GM23338 (cell line): ENCODE measurements at regions not wholly inside any gene's neighbourhood (a gene's known extent, or its start where the extent isn't known, plus 50 kb on each side); places are given as distances from the start of the nearest gene placed in this dataset.

Experiments used
- ATAC-seq: fragments of 200-7000 bp; cut with Tn5 transposase; 3 replicates; pipeline ENCODE4 v1.9.1; 2020
- DNase-seq: peaks from one replicate; pipeline ENCODE4 v3.0.0-alpha.2; 2015; ENCODE audit warnings: low spot score
- H2AFZ ChIP-seq: fragments of 200-600 bp; sonication (generic); 2 replicates; pipeline ENCODE4 v1.8.0; 2016; ENCODE audit warnings: antibody characterized with exemption, mild to moderate bottlenecking, moderate library complexity
- H3F3A ChIP-seq: fragments of 200-600 bp; sonication (generic); replicated peaks from 2 replicates; pipeline ENCODE4 v1.8.0; 2017; ENCODE audit warnings: antibody characterized with exemption, mixed run types, low read depth
- H3K27ac ChIP-seq: fragments of 200-600 bp; sonication (generic); 2 replicates; pipeline ENCODE4 v1.6.1; 2016; ENCODE audit warnings: low read depth
- H3K27me3 ChIP-seq: fragments of 200-600 bp; sonication (generic); 2 replicates; pipeline ENCODE4 v1.8.0; 2016; ENCODE audit warnings: mild to moderate bottlenecking, mixed run types, moderate library complexity; ENCODE audit not compliant: insufficient read depth
- H3K36me3 ChIP-seq: fragments of 200-600 bp; sonication (generic); 2 replicates; pipeline ENCODE4 v1.8.0; 2016; ENCODE audit warnings: mild to moderate bottlenecking; ENCODE audit not compliant: insufficient read depth
- H3K4me1 ChIP-seq: fragments of 200-600 bp; sonication (generic); 2 replicates; pipeline ENCODE4 v1.8.0; 2016; ENCODE audit warnings: mild to moderate bottlenecking, moderate library complexity; ENCODE audit not compliant: insufficient read depth
- H3K4me2 ChIP-seq: fragments of 200-600 bp; sonication (generic); 2 replicates; pipeline ENCODE4 v1.7.1; 2017; ENCODE audit warnings: mixed run types
- H3K4me3 ChIP-seq: fragments of 200-600 bp; sonication (generic); 2 replicates; pipeline ENCODE4 v1.6.1; 2016; ENCODE audit warnings: mixed run types
- H3K79me2 ChIP-seq: fragments of 200-600 bp; sonication (generic); replicated peaks from 2 replicates; pipeline ENCODE4 v1.8.0; 2017; ENCODE audit warnings: mild to moderate bottlenecking; ENCODE audit not compliant: insufficient read depth
- H3K9me2 ChIP-seq: fragments of 200-600 bp; sonication (generic); 2 replicates; pipeline ENCODE4 v1.8.0; 2017; ENCODE audit not compliant: insufficient read depth
- H4K20me1 ChIP-seq: fragments of 200-600 bp; sonication (generic); replicated peaks from 2 replicates; pipeline ENCODE4 v1.8.0; 2017; ENCODE audit warnings: mild to moderate bottlenecking; ENCODE audit not compliant: insufficient read depth
- H3K27ac Mint-ChIP-seq: 2 replicates; pipeline ENCODE4 v1.8.0; 2020; ENCODE audit warnings: inconsistent platforms, mild to moderate bottlenecking, moderate library complexity, mixed read lengths
- H3K27me3 Mint-ChIP-seq: 3 replicates; pipeline ENCODE4 v1.8.0; 2022; ENCODE audit warnings: low read depth, mild to moderate bottlenecking, moderate library complexity, mixed read lengths, inconsistent platforms; ENCODE audit not compliant: insufficient read depth, poor library complexity
- H3K36me3 Mint-ChIP-seq: 3 replicates; pipeline ENCODE4 v1.8.0; 2021; ENCODE audit warnings: low read depth, mild to moderate bottlenecking, inconsistent platforms, moderate library complexity, mixed read lengths
- H3K4me1 Mint-ChIP-seq: 3 replicates; pipeline ENCODE4 v1.8.0; 2020; ENCODE audit warnings: mild to moderate bottlenecking, inconsistent platforms, mixed read lengths
- H3K4me3 Mint-ChIP-seq: 3 replicates; pipeline ENCODE4 v1.8.0; 2021; ENCODE audit warnings: moderate library complexity, mild to moderate bottlenecking, inconsistent platforms, mixed read lengths
- H3K9me3 Mint-ChIP-seq: 3 replicates; pipeline ENCODE4 v1.8.0; 2020; ENCODE audit warnings: moderate library complexity, mild to moderate bottlenecking, inconsistent platforms, mixed read lengths
- ETS1 ChIP-seq: IDR thresholded peaks from 2 replicates; pipeline ENCODE4 v1.6.1; 2016; ENCODE audit warnings: antibody characterized with exemption
- EZH2phosphoT487 ChIP-seq: fragments of 200-600 bp; sonication (generic); IDR thresholded peaks from one replicate; pipeline ENCODE4 v1.8.1; 2018; ENCODE audit warnings: antibody characterized with exemption; ENCODE audit not compliant: unreplicated experiment
- JUNB ChIP-seq: IDR thresholded peaks from one replicate; pipeline ENCODE4 v1.6.1; 2016; ENCODE audit warnings: antibody characterized with exemption; ENCODE audit not compliant: unreplicated experiment
- NANOG ChIP-seq: IDR thresholded peaks from 2 replicates; pipeline ENCODE4 v1.6.1; 2016; ENCODE audit warnings: antibody characterized with exemption, borderline replicate concordance
- REST ChIP-seq: IDR thresholded peaks from one replicate; pipeline ENCODE4 v1.6.1; 2018; ENCODE audit warnings: antibody characterized with exemption; ENCODE audit not compliant: unreplicated experiment
- ZNF114 ChIP-seq: fragments of 250-450 bp; sonication (Bioruptor Pico); IDR thresholded peaks from 2 replicates; pipeline ENCODE4 v1.5.0; 2020; ENCODE audit warnings: mild to moderate bottlenecking, moderate library complexity
- ZNF462 ChIP-seq: fragments of 250-450 bp; sonication (Bioruptor Pico); IDR thresholded peaks from 2 replicates; pipeline ENCODE4 v1.5.0; 2020; ENCODE audit warnings: mild to moderate bottlenecking, moderate library complexity

- H3K79me2 ChIP-seq: no peaks in the 10 kb centered on the region
- no peak overlapping the region for H2AFZ ChIP-seq
- H3K4me3 Mint-ChIP-seq: no peak overlapping the region
- H3K4me2 ChIP-seq: no peak overlapping the region
- H4K20me1 ChIP-seq: no peaks in the 10 kb centered on the region
- peaks cover 5% of the 10 kb centered on the region for H3K27me3 Mint-ChIP-seq
- H3K4me3 ChIP-seq: no peak overlapping the region
- H3K27me3 ChIP-seq: no peaks in the 10 kb centered on the region
- no peak for TF ChIP-seq ETS1
- no peak for TF ChIP-seq ZNF462
- no peak for TF ChIP-seq EZH2phosphoT487
- no peak for TF ChIP-seq ZNF114 (CRISPR knock-in tag)
- no peak for TF ChIP-seq NANOG
- TF ChIP-seq JUNB: no peak
- TF ChIP-seq REST: no peak
- H3K9me3 Mint-ChIP-seq: peaks cover 10% of the 10 kb centered on the region; the same call in 2 of the 3 replicates
- no peaks in the 10 kb centered on the region for H3F3A ChIP-seq
- H3K36me3 ChIP-seq: no peaks in the 10 kb centered on the region
- DNase-seq (no peak), ATAC-seq (no peak)
- peaks cover 6% of the 10 kb centered on the region; the same call in 2 of the 3 replicates for H3K36me3 Mint-ChIP-seq
- H3K9me2 ChIP-seq: no peaks in the 10 kb centered on the region
- no peak overlapping the region for H3K27ac ChIP-seq
- H3K4me1 Mint-ChIP-seq: peaks cover 6% of the 10 kb centered on the region
- no peaks in the 10 kb centered on the region for H3K4me1 ChIP-seq
- no peak overlapping the region for H3K27ac Mint-ChIP-seq
These were observed 127.7 kb upstream of the TLE3 start for GRCh38 chr15:70225416-70225815.
